Tibial nerve (tissue), 4 donors: ENCODE measurements at regions not wholly inside any gene's neighbourhood (a gene's known extent, or its start where the extent isn't known, plus 50 kb on each side); places are given as distances from the start of the nearest gene placed in this dataset.

ENCODE experiments used
- DNase-seq, 2 donors: peaks; one replicate each; pipeline ENCODE4 v3.0.0-alpha.2; 2019; ENCODE audit warnings: low spot score in 2 of 2
- H3K27ac ChIP-seq, 4 donors: fragments of 200-600 bp; sonication (generic) in 3 of 4; one replicate each; pipeline ENCODE4 v1.5.1; 2017 to 2019; ENCODE audit warnings: mild to moderate bottlenecking in 1 of 4
- H3K27me3 ChIP-seq, 2 donors: fragments of 200-600 bp; sonication (generic) in 1 of 2; one replicate each; pipeline versions ENCODE4 v1.5.1 to v1.6.0; 2017 to 2019
- H3K36me3 ChIP-seq, 3 donors: fragments of 200-600 bp; sonication (generic); one replicate each; pipeline ENCODE4 v1.5.1; 2018 to 2019
- H3K4me1 ChIP-seq, 4 donors: fragments of 200-600 bp; sonication (generic) in 3 of 4; one replicate each; pipeline ENCODE4 v1.5.1; 2017 to 2019
- H3K4me3 ChIP-seq, 4 donors: fragments of 200-600 bp; sonication (generic) in 3 of 4; one replicate each; pipeline ENCODE4 v1.5.1; 2017 to 2019; ENCODE audit warnings: mild to moderate bottlenecking in 1 of 4, moderate library complexity in 1 of 4
- H3K9me3 ChIP-seq, 4 donors: fragments of 200-600 bp; sonication (generic) in 3 of 4; one replicate each; pipeline ENCODE4 v1.5.1; 2017 to 2019
- CTCF ChIP-seq, 5 experiments: fragments of 200-600 bp in 3 of 5; fragments of 450-650 bp in 2 of 5; sonication (generic) in 3 of 5; IDR thresholded peaks; one replicate each; pipeline ENCODE4 v1.5.1; 2016 to 2019; ENCODE audit warnings: antibody characterized with exemption in 5 of 5, mild to moderate bottlenecking in 3 of 5, moderate library complexity in 2 of 5
- EP300 ChIP-seq, 2 donors: sonication (generic); formaldehyde crosslinking; IDR thresholded peaks; one replicate each; pipeline ENCODE4 v1.6.1; 2017; ENCODE audit warnings: antibody characterized with exemption in 2 of 2, mild to moderate bottlenecking in 1 of 2
- POLR2A ChIP-seq, 2 donors: fragments of 450-650 bp; IDR thresholded peaks; one replicate each; pipeline ENCODE4 v1.6.1; 2017; ENCODE audit warnings: antibody characterized with exemption in 2 of 2, mild to moderate bottlenecking in 2 of 2, moderate library complexity in 2 of 2
- WGBS, 2 donors: methylation state at CpG; one replicate each; pipeline ENCODE4 v1.1.5; 2018; 5-methylcytosine and 5-hydroxymethylcytosine counted together

- TF ChIP-seq POLR2A (IDR thresholded peaks at IDR 0.05) = no peak
- no peak for TF ChIP-seq CTCF (IDR thresholded peaks at IDR 0.05)
- TF ChIP-seq EP300 (IDR thresholded peaks at IDR 0.05) = no peak
- peaks cover 0 to 99% of the 10 kb centered on the region in 2 donors for H3K27me3 ChIP-seq
- no peak overlapping the region for H3K27ac ChIP-seq
- peaks cover 0 to 6% (median 0%) of the 10 kb centered on the region in 4 donors for H3K4me1 ChIP-seq
- H3K9me3 ChIP-seq = no peaks in the 10 kb centered on the region
- no peak overlapping the region for H3K4me3 ChIP-seq
- H3K36me3 ChIP-seq = no peaks in the 10 kb centered on the region
- 7 to 9% methylated on average over 31 to 32 of the region's 32 CpGs for WGBS, 2 donors
- DNase-seq = no peak
Observed at GRCh38 chr6:28772480-28773381, 151.1 kb downstream of the TRIM27 start.

DNA sequence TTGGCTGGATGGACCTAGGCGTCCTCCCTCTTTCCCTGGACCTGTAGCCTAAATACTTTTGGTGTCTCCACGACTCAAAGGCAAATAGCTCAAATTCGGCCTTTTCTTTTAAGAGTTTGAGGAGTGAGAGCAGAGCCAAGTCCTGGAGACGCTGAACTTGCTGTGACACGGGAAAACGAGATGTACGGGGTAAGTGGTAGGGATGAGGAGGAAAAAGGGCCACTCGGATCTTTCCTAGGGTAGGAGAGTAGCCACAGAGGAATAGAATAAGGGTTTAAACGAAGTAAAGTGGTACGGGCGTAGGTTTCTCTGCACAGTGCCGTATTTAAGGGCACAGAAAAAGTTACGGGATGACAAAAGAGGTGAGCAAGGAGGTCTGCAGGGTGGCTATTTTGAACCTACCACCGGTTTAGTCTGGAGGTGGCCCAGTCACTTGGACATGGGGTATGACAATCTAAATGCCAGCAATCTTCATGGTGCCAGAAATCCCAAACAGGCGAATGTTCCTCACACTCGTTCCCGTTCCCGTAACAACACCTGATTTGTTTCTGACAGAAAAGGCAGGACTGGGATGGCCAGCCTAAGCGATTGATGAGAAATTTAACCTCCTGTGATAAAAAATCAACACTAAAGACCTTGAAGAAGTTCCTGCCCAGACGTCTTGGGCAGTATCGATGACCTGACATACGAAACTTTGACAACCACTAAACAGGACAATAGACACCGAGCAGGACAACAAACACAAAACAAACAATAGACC is 149.3 kb downstream of the TRIM27 start:
- no peaks in the 10 kb centered on the region for H3K9me3 ChIP-seq
- peaks cover 0 to 6% (median 0%) of the 10 kb centered on the region in 4 donors for H3K4me1 ChIP-seq
- no peak overlapping the region for H3K27ac ChIP-seq
- H3K4me3 ChIP-seq = no peak overlapping the region
- H3K27me3 ChIP-seq = peaks cover 0 to 99% of the 10 kb centered on the region in 2 donors
- TF ChIP-seq POLR2A (IDR thresholded peaks at IDR 0.05) (no peak), EP300 (IDR thresholded peaks at IDR 0.05) (no peak)
- 4 to 10% methylated on average over 23 of the region's 23 CpGs for WGBS, 2 donors
- DNase-seq = no peak
- H3K36me3 ChIP-seq = no peaks in the 10 kb centered on the region

DNA sequence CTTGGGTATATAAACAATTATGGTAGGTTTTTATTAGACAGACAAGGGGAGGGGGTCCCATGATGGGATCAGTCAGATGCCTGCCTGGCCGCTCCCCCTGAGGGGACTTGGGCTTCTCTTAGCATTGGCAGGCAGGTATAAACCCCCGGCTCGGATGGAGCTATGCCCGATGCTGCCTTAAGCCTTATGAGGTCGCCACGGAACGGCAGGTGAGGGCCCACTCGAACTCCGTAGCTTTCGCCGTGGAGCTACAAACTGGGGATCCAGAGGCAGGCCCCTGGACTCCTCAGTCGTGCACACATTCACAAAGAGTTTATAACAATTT is 148.8 kb downstream of the TRIM27 start:
- H3K36me3 ChIP-seq = no peaks in the 10 kb centered on the region
- TF ChIP-seq EP300 (IDR thresholded peaks at IDR 0.05) (no peak), POLR2A (IDR thresholded peaks at IDR 0.05) (no peak), CTCF (IDR thresholded peaks at IDR 0.05) (no peak)
- peaks cover 0 to 3% (median 0%) of the 10 kb centered on the region in 4 donors for H3K9me3 ChIP-seq
- WGBS, 2 donors = 5 to 6% methylated on average over 12 of the region's 12 CpGs
- no peak overlapping the region for H3K27ac ChIP-seq
- no peak overlapping the region for H3K4me3 ChIP-seq
- H3K27me3 ChIP-seq = peaks cover 0 to 100% of the 10 kb centered on the region in 2 donors
- H3K4me1 ChIP-seq = peaks cover 0 to 6% (median 0%) of the 10 kb centered on the region in 4 donors
- no peak for DNase-seq

DNA sequence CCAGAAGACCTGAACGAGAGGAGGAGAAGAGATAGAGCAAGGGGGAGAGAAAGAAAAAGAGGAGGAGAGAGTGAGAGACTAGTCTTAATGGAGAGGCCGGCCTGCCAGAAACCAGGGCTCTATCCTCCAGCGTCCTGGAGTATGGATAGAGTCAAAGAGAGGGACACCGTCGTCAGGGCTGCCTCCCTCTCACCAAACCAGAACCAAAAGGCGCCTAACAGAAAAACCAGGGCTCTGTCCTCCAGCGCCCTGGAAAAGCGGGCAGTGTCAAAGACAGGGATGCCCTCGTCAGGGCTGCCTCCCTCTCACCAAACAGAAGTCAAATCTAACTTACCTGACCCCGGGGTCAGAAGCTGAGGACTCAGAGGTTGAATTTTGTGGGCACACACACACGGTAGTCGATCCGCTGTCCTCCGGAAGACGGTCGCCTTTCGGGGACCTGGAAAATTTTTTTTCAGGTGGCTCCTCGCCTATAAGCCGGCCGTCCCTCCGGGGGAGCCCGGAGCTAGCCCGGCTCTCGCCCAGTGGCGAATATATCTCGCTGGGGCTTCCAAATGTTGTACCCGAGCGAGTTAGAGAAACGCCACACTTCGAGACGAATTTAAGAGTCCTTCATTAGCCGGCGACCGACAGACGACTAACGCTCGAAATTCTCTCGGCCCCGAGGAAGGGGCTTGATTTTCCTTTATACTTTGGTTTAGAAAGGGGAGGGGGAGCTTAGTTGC is 148.2 kb downstream of the TRIM27 start:
- no peaks in the 10 kb centered on the region for H3K36me3 ChIP-seq
- H3K27ac ChIP-seq = no peak overlapping the region
- no peak overlapping the region for H3K4me3 ChIP-seq
- H3K4me1 ChIP-seq = peaks cover 0 to 6% (median 0%) of the 10 kb centered on the region in 4 donors
- peaks cover 0 to 5% (median 0%) of the 10 kb centered on the region in 4 donors for H3K9me3 ChIP-seq
- TF ChIP-seq CTCF (IDR thresholded peaks at IDR 0.05) = no peak
- TF ChIP-seq EP300 (IDR thresholded peaks at IDR 0.05) = no peak
- TF ChIP-seq POLR2A (IDR thresholded peaks at IDR 0.05) = no peak
- DNase-seq = no peak
- peaks cover 0 to 99% of the 10 kb centered on the region in 2 donors for H3K27me3 ChIP-seq
- 3% methylated on average over 35 to 38 of the region's 39 CpGs for WGBS, 2 donors
